ENCODE measurements at regions not wholly inside any gene's neighbourhood (a gene's known extent, or its start where the extent isn't known, plus 50 kb on each side); places are given as distances from the start of the nearest gene placed in this dataset.

GRCh38 chr6:125658759-125659431 is 90.5 kb upstream of the HEY2 start (continued):
- TF ChIP-seq HMGXB4 (CRISPR knock-in tag; IDR thresholded peaks at IDR 0.05), result no peak

- no peak for ATAC-seq
- in situ Hi-C loops (cut with MboI), result no loop called here
- no peak overlapping the region for H3K27ac ChIP-seq (ENCODE audit: extremely low read depth, low read depth, low read length)
- no peak for DNase-seq (ENCODE audit: extremely low read depth in 1 of 4, low spot score in 3 of 4)
- H3K4me1 ChIP-seq (replicated peaks in 1 of 2; ENCODE audit: control insufficient read depth in 2 of 2, insufficient read depth in 2 of 2, low read length in 2 of 2), result no peaks in the 10 kb centered on the region
- peaks cover 1 to 9% of the 10 kb centered on the region in 2 experiments; a peak in 3 of 5 replicates for H3K27me3 ChIP-seq (ENCODE audit: control insufficient read depth in 2 of 2, insufficient read depth in 2 of 2, low read length in 2 of 2)
- no peak overlapping the region for H2AFZ ChIP-seq (ENCODE audit: low read depth, low read length)
- no peak overlapping the region for H3K9ac ChIP-seq (ENCODE audit: insufficient read depth in 1 of 2, low read depth in 2 of 2, low read length in 2 of 2)
- H3K79me2 ChIP-seq (ENCODE audit: control insufficient read depth, insufficient read depth, low read length), result no peaks in the 10 kb centered on the region
- no TSS peak for BruUV-seq (replicated peaks)
- no peaks in the 10 kb centered on the region for H3K9me1 ChIP-seq (ENCODE audit: control insufficient read depth, insufficient read depth, low read length)
- CTCF ChIA-PET (ENCODE audit: low intra/inter-chr PET ratio), result no interaction called here
- H3K9me3 ChIP-seq (replicated peaks; ENCODE audit: control insufficient read depth, insufficient read depth, low read depth, low read length), result no peaks in the 10 kb centered on the region
- H4K20me1 ChIP-seq (replicated peaks; ENCODE audit: control insufficient read depth, insufficient read depth, low read length), result no peaks in the 10 kb centered on the region
- no peak overlapping the region for H3K4me2 ChIP-seq (ENCODE audit: insufficient read depth, low read length)
- H3K36me3 ChIP-seq (ENCODE audit: control insufficient read depth, insufficient read depth, low read length), result no peaks in the 10 kb centered on the region
- intact Hi-C loops (cut with micrococcal nuclease), result no loop called here
- TF ChIP-seq ZNF24 (IDR thresholded peaks at IDR 0.05) (peak; percentile 76; the same call in 1 of the 2 replicates), KLF6 (CRISPR knock-in tag; IDR thresholded peaks at IDR 0.05; ENCODE audit: borderline replicate concordance) (no peak), JUNB (CRISPR knock-in tag; conservative IDR thresholded peaks at IDR 0.05) (no peak)
- POLR2A ChIA-PET, result no interaction called here
- no peak for FAIRE-seq
- WGBS (ENCODE audit: insufficient coverage, low coverage, missing lambda C conversion rate), result 0% methylated on average over 1 of the region's 1 CpG
- H3K4me3 ChIP-seq, result no peak overlapping the region
These were observed 89.5 kb upstream of the HEY2 start for GRCh38 chr6:125659887-125660286.
